ENCODE measurements at regions not wholly inside any gene's neighbourhood (a gene's known extent, or its start where the extent isn't known, plus 50 kb on each side); places are given as distances from the start of the nearest gene placed in this dataset.

GRCh38 chr4:83723609-83724008 lies 187.7 kb downstream of the GPAT3 start:
- Histone ChIP-seq H3K4me1 (ENCODE audit: control insufficient read depth in 5 of 5, insufficient read depth in 5 of 5, low read length in 5 of 5) (no peaks in the 10 kb centered on the region), H3K9me3 (ENCODE audit: control insufficient read depth in 4 of 4, insufficient read depth in 3 of 4, low read length in 3 of 4) (peaks cover 0 to 2% (median 0%) of the 10 kb centered on the region in 4 donors), H3K27ac (ENCODE audit: low read depth in 1 of 2, low read length in 1 of 2) (no peak overlapping the region), H3K36me3 (ENCODE audit: control insufficient read depth in 4 of 4, insufficient read depth in 4 of 4, low read length in 4 of 4) (no peaks in the 10 kb centered on the region), H3K9ac (ENCODE audit: insufficient read depth in 1 of 2, low read length in 2 of 2) (no peak overlapping the region), H3K4me3 (no peak overlapping the region), H3K27me3 (ENCODE audit: control insufficient read depth in 3 of 3, insufficient read depth in 3 of 3, low read length in 2 of 3) (no peaks in the 10 kb centered on the region)
- ATAC-seq (ENCODE audit: insufficient read depth, low FRiP score) (no peak), DNase-seq (no peak)
- TF ChIP-seq CTCF (IDR thresholded peaks at IDR 0.05; ENCODE audit: control extremely low read depth, extremely low read depth), result no peak
- 66 to 70% methylated on average over 6 of the region's 6 CpGs for WGBS, 2 donors

GRCh38 chr4:83722730-83723269 lies 186.9 kb downstream of the GPAT3 start:
- Histone ChIP-seq H3K4me1 (ENCODE audit: control insufficient read depth in 5 of 5, insufficient read depth in 5 of 5, low read length in 5 of 5) (no peaks in the 10 kb centered on the region), H3K27me3 (ENCODE audit: control insufficient read depth in 3 of 3, insufficient read depth in 3 of 3, low read length in 2 of 3) (no peaks in the 10 kb centered on the region), H3K9ac (ENCODE audit: insufficient read depth in 1 of 2, low read length in 2 of 2) (no peak overlapping the region), H3K27ac (ENCODE audit: low read depth in 1 of 2, low read length in 1 of 2) (no peak overlapping the region), H3K4me3 (no peak overlapping the region), H3K9me3 (ENCODE audit: control insufficient read depth in 4 of 4, insufficient read depth in 3 of 4, low read length in 3 of 4) (peaks cover 0 to 2% (median 0%) of the 10 kb centered on the region in 4 donors), H3K36me3 (ENCODE audit: control insufficient read depth in 4 of 4, insufficient read depth in 4 of 4, low read length in 4 of 4) (no peaks in the 10 kb centered on the region)
- DNase-seq, result no peak
- ATAC-seq (ENCODE audit: insufficient read depth, low FRiP score), result no peak
- no peak for TF ChIP-seq CTCF (IDR thresholded peaks at IDR 0.05; ENCODE audit: control extremely low read depth, extremely low read depth)
- 81 to 88% methylated on average over 5 of the region's 5 CpGs for WGBS, 2 donors

- ATAC-seq (ENCODE audit: insufficient read depth, low FRiP score) (no peak), DNase-seq (peak in 1 of 3 donors; percentile 6)
- Histone ChIP-seq H3K27ac (ENCODE audit: low read depth in 1 of 2, low read length in 1 of 2) (no peak overlapping the region), H3K27me3 (ENCODE audit: control insufficient read depth in 3 of 3, insufficient read depth in 3 of 3, low read length in 2 of 3) (no peaks in the 10 kb centered on the region), H3K4me3 (no peak overlapping the region), H3K4me1 (ENCODE audit: control insufficient read depth in 5 of 5, insufficient read depth in 5 of 5, low read length in 5 of 5) (no peaks in the 10 kb centered on the region), H3K36me3 (ENCODE audit: control insufficient read depth in 4 of 4, insufficient read depth in 4 of 4, low read length in 4 of 4) (no peaks in the 10 kb centered on the region), H3K9ac (ENCODE audit: insufficient read depth in 1 of 2, low read length in 2 of 2) (no peak overlapping the region), H3K9me3 (ENCODE audit: control insufficient read depth in 4 of 4, insufficient read depth in 3 of 4, low read length in 3 of 4) (no peaks in the 10 kb centered on the region)
- no peak for TF ChIP-seq CTCF (IDR thresholded peaks at IDR 0.05; ENCODE audit: control extremely low read depth, extremely low read depth)
These were observed 181.0 kb downstream of the GPAT3 start for GRCh38 chr4:83716874-83717273.

- no peak overlapping the region for H3K27ac ChIP-seq (ENCODE audit: low read depth in 1 of 2, low read length in 1 of 2)
- H3K4me3 ChIP-seq, result no peak overlapping the region
- no peaks in the 10 kb centered on the region for H3K4me1 ChIP-seq (ENCODE audit: control insufficient read depth in 5 of 5, insufficient read depth in 5 of 5, low read length in 5 of 5)
- no peak for DNase-seq
- H3K36me3 ChIP-seq (ENCODE audit: control insufficient read depth in 4 of 4, insufficient read depth in 4 of 4, low read length in 4 of 4), result no peaks in the 10 kb centered on the region
- H3K9ac ChIP-seq (ENCODE audit: insufficient read depth in 1 of 2, low read length in 2 of 2), result no peak overlapping the region
- peaks cover 0 to 5% (median 0%) of the 10 kb centered on the region in 4 donors for H3K9me3 ChIP-seq (ENCODE audit: control insufficient read depth in 4 of 4, insufficient read depth in 3 of 4, low read length in 3 of 4)
- ATAC-seq (ENCODE audit: insufficient read depth, low FRiP score), result no peak
- no peaks in the 10 kb centered on the region for H3K27me3 ChIP-seq (ENCODE audit: control insufficient read depth in 3 of 3, insufficient read depth in 3 of 3, low read length in 2 of 3)
- no peak for TF ChIP-seq CTCF (IDR thresholded peaks at IDR 0.05; ENCODE audit: control extremely low read depth, extremely low read depth)
These were observed 177.0 kb downstream of the GPAT3 start for GRCh38 chr4:83712890-83713289.

Measured in lung (tissue), 11 donors.